ENCODE measurements at regions not wholly inside any gene's neighbourhood (a gene's known extent, or its start where the extent isn't known, plus 50 kb on each side); places are given as distances from the start of the nearest gene placed in this dataset.
A peak's percentile ranks its signal among the peaks of the same experiment; 100 is the strongest.

GRCh38 chrX:74230094-74230493 lies 73.9 kb upstream of the ZCCHC13 start:
- Histone ChIP-seq H4K8ac (ENCODE audit: low read depth in 2 of 2, low read length in 2 of 2) (no peak overlapping the region), H3K23ac (ENCODE audit: low read depth, low read length) (no peak overlapping the region), H3K4me3 (ENCODE audit: insufficient read depth, low read depth, low read length) (no peak overlapping the region), H3K4ac (ENCODE audit: low read depth, low read length) (no peak overlapping the region), H3K9me1 (ENCODE audit: insufficient read depth, low read length) (no peaks in the 10 kb centered on the region), H3K36me3 (ENCODE audit: control insufficient read depth, insufficient read depth, low read length) (peaks cover 7% of the 10 kb centered on the region; the same call in 1 of the 2 replicates), H3K27ac (ENCODE audit: insufficient read depth, low read length) (no peak overlapping the region), H2BK20ac (ENCODE audit: low read depth, low read length) (no peak overlapping the region), H3K4me1 (ENCODE audit: control insufficient read depth, insufficient read depth, low read length) (no peaks in the 10 kb centered on the region), H2AFZ (replicated peaks; ENCODE audit: low read length, poor library complexity) (no peak overlapping the region), H2AK5ac (ENCODE audit: low read depth, low read length) (no peak overlapping the region), H4K5ac (ENCODE audit: low read depth, low read length) (no peak overlapping the region), H3K9ac (ENCODE audit: low read depth, low read length) (no peak overlapping the region), H3K18ac (ENCODE audit: low read depth, low read length) (no peak overlapping the region), H3K4me2 (ENCODE audit: low read depth, low read length) (no peak overlapping the region), H2AK9ac (replicated peaks; ENCODE audit: low read depth, low read length, poor library complexity) (no peak overlapping the region), H3K14ac (replicated peaks; ENCODE audit: low read depth, low read length) (no peak overlapping the region), H3K56ac (ENCODE audit: extremely low read depth, insufficient read depth, low read length) (no peak overlapping the region), H2BK15ac (ENCODE audit: low read depth, low read length) (no peak overlapping the region), H4K91ac (ENCODE audit: insufficient read depth, low read depth, low read length) (no peak overlapping the region), H3K27me3 (ENCODE audit: control insufficient read depth, insufficient read depth, low read length) (no peaks in the 10 kb centered on the region), H3K9me3 (ENCODE audit: control insufficient read depth, insufficient read depth, low read length) (no peaks in the 10 kb centered on the region; the same call in 1 of the 2 replicates), H2BK5ac (ENCODE audit: low read depth, low read length, poor library complexity, severe bottlenecking) (no peak overlapping the region), H2BK120ac (ENCODE audit: low read depth, low read length) (no peak overlapping the region), H4K20me1 (ENCODE audit: insufficient read depth, low read length) (no peaks in the 10 kb centered on the region), H3K79me1 (ENCODE audit: low read depth in 1 of 2, low read length in 2 of 2) (0 out of 4 replicates have a peak, but pooled peaks cover 0 to 7% of the 10 kb centered on the region in 2 experiments)
- in situ Hi-C loops (cut with MboI; ENCODE audit: low sequenced_read_pairs): no loop called here
- intact Hi-C loops (cut with micrococcal nuclease): no loop called here
- DNase-seq (no peak), ATAC-seq (ENCODE audit: low read depth) (no peak)
- ChIA-PET CTCF (interaction anchor here (1.0 kb wide), 1 partner anchor 40 kb away, joined by 3 read pairs; no protein-coding TSS in a partner anchor), POLR2A (ENCODE audit: unreplicated experiment) (no interaction called here)
- TF ChIP-seq CEBPB (IDR thresholded peaks at IDR 0.05; ENCODE audit: low read depth, low read length) (peak; percentile 23; the same call in 1 of the 2 replicates), RAD21 (IDR thresholded peaks at IDR 0.05; ENCODE audit: low read length) (no peak), POLR2A (IDR thresholded peaks at IDR 0.05; ENCODE audit: low read depth, low read length) (no peak)
- TF ChIP-seq, protein P1, sequence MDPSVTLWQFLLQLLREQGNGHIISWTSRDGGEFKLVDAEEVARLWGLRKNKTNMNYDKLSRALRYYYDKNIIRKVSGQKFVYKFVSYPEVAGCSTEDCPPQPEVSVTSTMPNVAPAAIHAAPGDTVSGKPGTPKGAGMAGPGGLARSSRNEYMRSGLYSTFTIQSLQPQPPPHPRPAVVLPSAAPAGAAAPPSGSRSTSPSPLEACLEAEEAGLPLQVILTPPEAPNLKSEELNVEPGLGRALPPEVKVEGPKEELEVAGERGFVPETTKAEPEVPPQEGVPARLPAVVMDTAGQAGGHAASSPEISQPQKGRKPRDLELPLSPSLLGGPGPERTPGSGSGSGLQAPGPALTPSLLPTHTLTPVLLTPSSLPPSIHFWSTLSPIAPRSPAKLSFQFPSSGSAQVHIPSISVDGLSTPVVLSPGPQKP (IDR thresholded peaks at IDR 0.05; ENCODE audit: borderline replicate concordance, low read depth, low read length): no peak
- TF ChIP-seq, protein P2, sequence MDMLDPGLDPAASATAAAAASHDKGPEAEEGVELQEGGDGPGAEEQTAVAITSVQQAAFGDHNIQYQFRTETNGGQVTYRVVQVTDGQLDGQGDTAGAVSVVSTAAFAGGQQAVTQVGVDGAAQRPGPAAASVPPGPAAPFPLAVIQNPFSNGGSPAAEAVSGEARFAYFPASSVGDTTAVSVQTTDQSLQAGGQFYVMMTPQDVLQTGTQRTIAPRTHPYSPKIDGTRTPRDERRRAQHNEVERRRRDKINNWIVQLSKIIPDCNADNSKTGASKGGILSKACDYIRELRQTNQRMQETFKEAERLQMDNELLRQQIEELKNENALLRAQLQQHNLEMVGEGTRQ (IDR thresholded peaks at IDR 0.05; ENCODE audit: low read depth, low read length): no peak
- dilution Hi-C loops (cut with HindIII; ENCODE audit: low sequenced_read_pairs, unreplicated experiment): no loop called here
- no TSS peak for BruUV-seq (replicated peaks)

All from IMR-90 (cell line).